K562 (cell line): ENCODE measurements at regions not wholly inside any gene's neighbourhood (a gene's known extent, or its start where the extent isn't known, plus 50 kb on each side); places are given as distances from the start of the nearest gene placed in this dataset.

Experiments used
- ATAC-seq: fragments of 200-7000 bp; cut with Tn5 transposase; 3 replicates; pipeline ENCODE4 v1.9.1; 2020; ENCODE audit warnings: moderate library complexity
- BruUV-seq: library from RNA; stranded (reverse); fragments of 400-500 nt; replicated peaks from 2 replicates; lab custom pipeline; 2021; lab: Mats Ljungman, UMichigan
- CTCF ChIA-PET: fragments of 300-600 bp; formaldehyde crosslinking; extraction: SDS; loops from one replicate; lab custom pipeline; 2021; ENCODE audit warnings: low intra/inter-chr PET ratio; lab: Yijun Ruan, JAX
- POLR2A ChIA-PET: fragments of 300-600, 350-650 bp; sonication (Branson Sonifier 250); formaldehyde crosslinking; extraction: SDS; loops from one replicate; lab custom pipeline; 2021; ENCODE audit warnings: antibody characterized with exemption, inconsistent platforms; lab: Yijun Ruan, JAX
- DNase-seq, 4 experiments: peaks; one replicate each; pipeline versions ENCODE4 v3.0.0 to v3.0.0-alpha.2; 2011 to 2018; ENCODE audit warnings: low spot score in 3 of 4, mixed read lengths in 3 of 4; ENCODE audit errors: extremely low read depth in 1 of 4
- FAIRE-seq: peaks from 2 replicates; lab custom pipeline; 2011; peaks lifted over from hg19 to GRCh38; lab: Jason Lieb, UNC
- H2AFZ ChIP-seq: 2 replicates; pipeline ENCODE4 v1.6.0; 2011; ENCODE audit warnings: low read depth, low read length, control low read depth, inconsistent platforms
- H3K27ac ChIP-seq: fragments of 200-600 bp; 3 replicates; pipeline ENCODE4 v1.8.0; 2011; ENCODE audit warnings: low read depth, mild to moderate bottlenecking, control low read depth, inconsistent platforms, low read length, moderate library complexity, mixed read lengths; ENCODE audit errors: extremely low read depth
- H3K27me3 ChIP-seq, 2 experiments: fragments of 300-600 bp in 1 of 2; 2 replicates in 1 of 2; 3 replicates in 1 of 2; pipeline versions ENCODE4 v1.6.0 to v1.8.0; 2011; ENCODE audit warnings: inconsistent platforms in 2 of 2, low read length in 2 of 2, mild to moderate bottlenecking in 1 of 2, mixed read lengths in 1 of 2, moderate library complexity in 1 of 2; ENCODE audit not compliant: control insufficient read depth in 2 of 2, insufficient read depth in 2 of 2
- H3K36me3 ChIP-seq: fragments of 300-600 bp; 3 replicates; pipeline ENCODE4 v1.8.0; 2011; ENCODE audit warnings: mild to moderate bottlenecking, low read length, inconsistent platforms; ENCODE audit not compliant: control insufficient read depth, insufficient read depth
- H3K4me1 ChIP-seq, 2 experiments: fragments of 200-600 bp in 1 of 2; replicated peaks in 1 of 2; 2 replicates in 1 of 2; 3 replicates in 1 of 2; pipeline versions ENCODE4 v1.5.1 to v1.8.0; 2011; ENCODE audit warnings: inconsistent platforms in 2 of 2, low read length in 2 of 2, mild to moderate bottlenecking in 1 of 2, mixed read lengths in 1 of 2, moderate library complexity in 1 of 2; ENCODE audit not compliant: control insufficient read depth in 2 of 2, insufficient read depth in 2 of 2
- H3K4me2 ChIP-seq: 2 replicates; pipeline ENCODE4 v1.6.1; 2011; ENCODE audit warnings: low read length, control low read depth, inconsistent platforms, mixed read lengths; ENCODE audit not compliant: insufficient read depth
- H3K4me3 ChIP-seq: fragments of 200-600 bp; sonication (generic), shearing (Covaris generic); 2 replicates; pipeline ENCODE4 v1.5.1; 2016; ENCODE audit warnings: control low read depth, inconsistent platforms
- H3K79me2 ChIP-seq: fragments of 200-600 bp; 3 replicates; pipeline ENCODE4 v1.8.0; 2011; ENCODE audit warnings: low read length, inconsistent platforms; ENCODE audit not compliant: control insufficient read depth, insufficient read depth
- H3K9ac ChIP-seq, 2 experiments: 2 replicates each; pipeline versions ENCODE4 v1.6.0 to v1.6.1; 2011; ENCODE audit warnings: low read depth in 2 of 2, low read length in 2 of 2, control low read depth in 1 of 2, inconsistent platforms in 1 of 2, mild to moderate bottlenecking in 1 of 2, mixed read lengths in 1 of 2; ENCODE audit not compliant: insufficient read depth in 1 of 2
- H3K9me1 ChIP-seq: one replicate; pipeline ENCODE4 v1.6.0; 2011; ENCODE audit warnings: inconsistent platforms, mild to moderate bottlenecking, low read length, moderate library complexity; ENCODE audit not compliant: control insufficient read depth, insufficient read depth
- H3K9me3 ChIP-seq: replicated peaks from 2 replicates; pipeline ENCODE4 v1.5.1; 2011; ENCODE audit warnings: low read depth, low read length, inconsistent platforms; ENCODE audit not compliant: control insufficient read depth, insufficient read depth
- H4K20me1 ChIP-seq: replicated peaks from 2 replicates; pipeline ENCODE4 v1.6.1; 2011; ENCODE audit warnings: low read length, inconsistent platforms, mixed read lengths; ENCODE audit not compliant: control insufficient read depth, insufficient read depth
- ERF ChIP-seq: fragments of 450-650 bp; formaldehyde crosslinking; IDR thresholded peaks from 2 replicates; pipeline ENCODE4 v1.4.0; 2020; ENCODE audit warnings: mild to moderate bottlenecking, mixed read lengths
- ESRRB ChIP-seq: fragments of 250-450 bp; sonication (Bioruptor Pico); IDR thresholded peaks from 2 replicates; pipeline ENCODE4 v1.5.0; 2020; ENCODE audit warnings: mild to moderate bottlenecking, moderate library complexity, borderline replicate concordance
- FOXK1 ChIP-seq: sonication (generic); formaldehyde crosslinking; IDR thresholded peaks from 2 replicates; pipeline ENCODE4 v1.8.0; 2022; ENCODE audit warnings: missing genetic modification reagents, mild to moderate bottlenecking, borderline replicate concordance
- MTA3 ChIP-seq: fragments of 450-650 bp; formaldehyde crosslinking; IDR thresholded peaks from 2 replicates; pipeline ENCODE4 v1.6.1; 2017; ENCODE audit warnings: mild to moderate bottlenecking, borderline replicate concordance
- NELFE ChIP-seq: IDR thresholded peaks from 2 replicates; pipeline ENCODE4 v1.6.1; 2011; ENCODE audit warnings: mild to moderate bottlenecking; ENCODE audit not compliant: insufficient read depth, insufficient read length
- RUNX1 ChIP-seq: sonication (generic); IDR thresholded peaks from 2 replicates; pipeline ENCODE4 v1.6.1; 2016; ENCODE audit warnings: antibody characterized with exemption, low read depth
- TBL1XR1 ChIP-seq, 2 experiments: IDR thresholded peaks; 2 replicates each; pipeline ENCODE4 v1.6.1; 2012; ENCODE audit warnings: improper control_type of control experiment in 2 of 2, low read length in 2 of 2, mild to moderate bottlenecking in 1 of 2
- TRIM24 ChIP-seq, 2 experiments: fragments of 450-650 bp; IDR thresholded peaks; 2 replicates each; pipeline ENCODE4 v1.6.1; 2016
- ZNF644 ChIP-seq: fragments of 200-800 bp; sonication (Bioruptor generic); IDR thresholded peaks from 2 replicates; pipeline ENCODE4 v1.6.1; 2016; ENCODE audit warnings: low read depth, missing genetic modification characterization, missing compliant biosample characterization
- WGBS: fragments of 100-300 bp; shearing (Covaris generic); methylation state at CpG from one replicate; pipeline ENCODE4 v1.1.6; 2016; ENCODE audit warnings: low coverage, mixed read lengths; ENCODE audit not compliant: insufficient coverage; ENCODE audit errors: missing lambda C conversion rate; 5-methylcytosine and 5-hydroxymethylcytosine counted together
- in situ Hi-C: fragments of 300-500 bp; cut with MboI; formaldehyde crosslinking; loops from 4 replicates; pipeline ENCODE4 v1.15.0; 2018; ENCODE audit warnings: inconsistent platforms, mixed read lengths
- intact Hi-C: fragments of 100-400 bp; cut with micrococcal nuclease; formaldehyde crosslinking; loops from 2 replicates; pipeline ENCODE4 v1.14.2; 2022
- TF ChIP-seq, protein P1 (sequence below): fragments of 200-800 bp; sonication (Bioruptor generic); IDR thresholded peaks from 2 replicates; pipeline ENCODE4 v1.6.1; 2016; ENCODE audit warnings: missing genetic modification characterization, missing compliant biosample characterization
- TF ChIP-seq, protein P2 (sequence below): fragments of 250-450 bp; sonication (Bioruptor Pico); IDR thresholded peaks from 2 replicates; pipeline ENCODE4 v1.8.0; 2021; ENCODE audit warnings: borderline replicate concordance, mild to moderate bottlenecking, moderate library complexity; ENCODE audit not compliant: poor library complexity, severe bottlenecking

DNA sequence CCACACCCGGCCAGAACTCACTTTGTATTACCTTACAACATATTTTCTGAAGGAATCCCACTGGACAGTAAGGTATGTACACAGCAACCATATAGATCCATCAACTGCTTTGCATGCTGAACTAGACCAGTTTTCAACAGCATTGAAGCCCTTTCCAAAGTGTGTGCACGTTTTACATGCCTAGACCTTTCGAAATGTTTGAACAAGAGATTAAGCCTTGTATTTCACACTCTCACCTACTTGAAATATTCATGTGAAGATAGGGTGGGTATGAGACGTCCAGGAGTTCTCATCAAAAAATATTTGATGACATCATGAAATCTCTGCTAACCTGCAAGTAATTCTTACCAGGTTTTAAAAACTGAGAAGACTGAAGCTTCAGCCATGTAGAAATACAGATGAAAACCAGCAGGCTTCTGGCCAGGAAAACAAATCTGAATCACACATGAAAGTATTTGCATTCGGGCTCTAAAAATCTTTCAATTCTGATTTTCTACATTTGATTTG lies 387.0 kb upstream of the PSMD7 start:
- no peaks in the 10 kb centered on the region for H3K79me2 ChIP-seq
- no peak for DNase-seq
- ChIA-PET POLR2A (no interaction called here), CTCF (no interaction called here)
- intact Hi-C loops, result no loop called here
- no peak overlapping the region for H3K9ac ChIP-seq
- no peak for ATAC-seq
- H3K4me1 ChIP-seq, result no peaks in the 10 kb centered on the region
- no peaks in the 10 kb centered on the region for H3K9me3 ChIP-seq
- no peaks in the 10 kb centered on the region for H3K36me3 ChIP-seq
- H3K4me2 ChIP-seq, result no peak overlapping the region
- no peaks in the 10 kb centered on the region for H4K20me1 ChIP-seq
- no peak overlapping the region for H3K4me3 ChIP-seq
- FAIRE-seq, result no peak
- no TSS peak for BruUV-seq
- in situ Hi-C loops, result no loop called here
- no peak overlapping the region for H2AFZ ChIP-seq
- 3% methylated on average over 5 of the region's 5 CpGs for WGBS
- no peak overlapping the region for H3K27ac ChIP-seq
- no peak for TF ChIP-seq TRIM24 (IDR thresholded peaks at IDR 0.05)
- no peaks in the 10 kb centered on the region for H3K9me1 ChIP-seq
- H3K27me3 ChIP-seq, result no peaks in the 10 kb centered on the region

DNA sequence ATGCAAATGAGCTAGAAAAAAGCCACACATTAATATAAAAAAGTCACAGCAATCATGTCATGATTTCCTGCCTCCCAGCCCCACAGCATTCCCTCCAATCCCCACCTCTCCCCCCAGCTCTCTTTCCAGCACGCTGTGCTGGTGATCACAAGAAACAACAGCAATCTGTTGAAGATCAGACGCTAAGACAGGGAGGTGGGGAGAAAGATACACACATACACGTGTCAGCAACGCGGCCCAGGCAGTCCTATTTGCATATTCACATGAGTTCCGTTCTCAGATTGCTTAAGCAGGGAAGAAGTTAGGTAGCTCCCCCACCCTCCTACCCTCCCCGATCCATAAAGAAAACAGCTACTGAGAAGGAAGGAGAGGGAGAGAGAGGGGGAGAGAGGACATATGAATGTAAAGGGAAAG lies 405.5 kb upstream of the PSMD7 start:
- FAIRE-seq, result no peak
- peaks cover 5 to 9% of the 10 kb centered on the region in 2 experiments; a peak in 4 of 5 replicates for H3K27me3 ChIP-seq
- no peak overlapping the region for H3K4me2 ChIP-seq
- no peak for DNase-seq
- in situ Hi-C loops, result no loop called here
- ChIA-PET POLR2A (interaction anchor here (0.6 kb wide), 2 partner anchors 68 to 969 kb away, joined by 3 to 7 read pairs; no protein-coding TSS in a partner anchor), CTCF (no interaction called here)
- H2AFZ ChIP-seq, result no peak overlapping the region
- H3K36me3 ChIP-seq, result no peaks in the 10 kb centered on the region
- no peak overlapping the region for H3K27ac ChIP-seq
- no peaks in the 10 kb centered on the region for H3K4me1 ChIP-seq
- H3K9me3 ChIP-seq, result no peaks in the 10 kb centered on the region
- WGBS, result 0% methylated on average over 7 of the region's 7 CpGs
- H3K4me3 ChIP-seq, result no peak overlapping the region
- no TSS peak for BruUV-seq
- no peak for ATAC-seq
- H4K20me1 ChIP-seq, result peaks cover 3% of the 10 kb centered on the region; the same call in 1 of the 2 replicates
- no peaks in the 10 kb centered on the region for H3K79me2 ChIP-seq
- H3K9ac ChIP-seq, result no peak overlapping the region
- no peaks in the 10 kb centered on the region for H3K9me1 ChIP-seq
- intact Hi-C loops, result no loop called here
- TF ChIP-seq TBL1XR1 (IDR thresholded peaks at IDR 0.05; ENCODE audit: low read length in 2 of 2) (no peak), ESRRB (no peak), MTA3 (no peak), ERF (CRISPR knock-in tag) (no peak), RUNX1 (no peak), ZNF644 (tag) (no peak), NELFE (no peak), FOXK1 (CRISPR knock-in tag) (no peak)
- TF ChIP-seq, protein P1, sequence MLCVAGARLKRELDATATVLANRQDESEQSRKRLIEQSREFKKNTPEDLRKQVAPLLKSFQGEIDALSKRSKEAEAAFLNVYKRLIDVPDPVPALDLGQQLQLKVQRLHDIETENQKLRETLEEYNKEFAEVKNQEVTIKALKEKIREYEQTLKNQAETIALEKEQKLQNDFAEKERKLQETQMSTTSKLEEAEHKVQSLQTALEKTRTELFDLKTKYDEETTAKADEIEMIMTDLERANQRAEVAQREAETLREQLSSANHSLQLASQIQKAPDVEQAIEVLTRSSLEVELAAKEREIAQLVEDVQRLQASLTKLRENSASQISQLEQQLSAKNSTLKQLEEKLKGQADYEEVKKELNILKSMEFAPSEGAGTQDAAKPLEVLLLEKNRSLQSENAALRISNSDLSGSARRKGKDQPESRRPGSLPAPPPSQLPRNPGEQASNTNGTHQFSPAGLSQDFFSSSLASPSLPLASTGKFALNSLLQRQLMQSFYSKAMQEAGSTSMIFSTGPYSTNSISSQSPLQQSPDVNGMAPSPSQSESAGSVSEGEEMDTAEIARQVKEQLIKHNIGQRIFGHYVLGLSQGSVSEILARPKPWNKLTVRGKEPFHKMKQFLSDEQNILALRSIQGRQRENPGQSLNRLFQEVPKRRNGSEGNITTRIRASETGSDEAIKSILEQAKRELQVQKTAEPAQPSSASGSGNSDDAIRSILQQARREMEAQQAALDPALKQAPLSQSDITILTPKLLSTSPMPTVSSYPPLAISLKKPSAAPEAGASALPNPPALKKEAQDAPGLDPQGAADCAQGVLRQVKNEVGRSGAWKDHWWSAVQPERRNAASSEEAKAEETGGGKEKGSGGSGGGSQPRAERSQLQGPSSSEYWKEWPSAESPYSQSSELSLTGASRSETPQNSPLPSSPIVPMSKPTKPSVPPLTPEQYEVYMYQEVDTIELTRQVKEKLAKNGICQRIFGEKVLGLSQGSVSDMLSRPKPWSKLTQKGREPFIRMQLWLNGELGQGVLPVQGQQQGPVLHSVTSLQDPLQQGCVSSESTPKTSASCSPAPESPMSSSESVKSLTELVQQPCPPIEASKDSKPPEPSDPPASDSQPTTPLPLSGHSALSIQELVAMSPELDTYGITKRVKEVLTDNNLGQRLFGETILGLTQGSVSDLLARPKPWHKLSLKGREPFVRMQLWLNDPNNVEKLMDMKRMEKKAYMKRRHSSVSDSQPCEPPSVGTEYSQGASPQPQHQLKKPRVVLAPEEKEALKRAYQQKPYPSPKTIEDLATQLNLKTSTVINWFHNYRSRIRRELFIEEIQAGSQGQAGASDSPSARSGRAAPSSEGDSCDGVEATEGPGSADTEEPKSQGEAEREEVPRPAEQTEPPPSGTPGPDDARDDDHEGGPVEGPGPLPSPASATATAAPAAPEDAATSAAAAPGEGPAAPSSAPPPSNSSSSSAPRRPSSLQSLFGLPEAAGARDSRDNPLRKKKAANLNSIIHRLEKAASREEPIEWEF, result no peak
- TF ChIP-seq, protein P2, sequence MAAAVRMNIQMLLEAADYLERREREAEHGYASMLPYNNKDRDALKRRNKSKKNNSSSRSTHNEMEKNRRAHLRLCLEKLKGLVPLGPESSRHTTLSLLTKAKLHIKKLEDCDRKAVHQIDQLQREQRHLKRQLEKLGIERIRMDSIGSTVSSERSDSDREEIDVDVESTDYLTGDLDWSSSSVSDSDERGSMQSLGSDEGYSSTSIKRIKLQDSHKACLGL (CRISPR knock-in tag), result no peak
